WTC11 (cell line): ENCODE measurements at regions not wholly inside any gene's neighbourhood (a gene's known extent, or its start where the extent isn't known, plus 50 kb on each side); places are given as distances from the start of the nearest gene placed in this dataset.
"Not testable (repeated sequence)": the region's sequence is repeated elsewhere in the genome, so short reads cannot be mapped to it uniquely, and the experiment has no call there.

Source experiments
- ATAC-seq: fragments of 200-7000 bp; cut with Tn5 transposase; 2 replicates; pipeline ENCODE4 v1.10.0; 2021; ENCODE audit warnings: mild to moderate bottlenecking, moderate library complexity
- CTCF ChIA-PET: fragments of 300-600 bp; sonication (Branson Sonifier 250); formaldehyde crosslinking; loops from one replicate; lab custom pipeline; 2021; ENCODE audit warnings: antibody characterized with exemption; lab: Charles Lee
- POLR2A ChIA-PET: fragments of 350-600 bp; sonication (Branson Sonifier 250); formaldehyde crosslinking; loops from one replicate; lab custom pipeline; 2021; ENCODE audit warnings: antibody characterized with exemption; lab: Charles Lee
- DNase-seq: peaks from one replicate; pipeline ENCODE4 v3.0.0; 2021; ENCODE audit warnings: low spot score
- H3K27ac Mint-ChIP-seq: 2 replicates; pipeline ENCODE4 v1.8.0; 2021; ENCODE audit warnings: mixed read lengths
- H3K27me3 Mint-ChIP-seq: 2 replicates; pipeline ENCODE4 v1.8.0; 2021; ENCODE audit warnings: low read depth, mild to moderate bottlenecking, moderate library complexity, mixed read lengths
- H3K36me3 Mint-ChIP-seq: 2 replicates; pipeline ENCODE4 v1.8.0; 2021; ENCODE audit warnings: mixed read lengths
- H3K4me1 Mint-ChIP-seq: 2 replicates; pipeline ENCODE4 v1.8.0; 2022; ENCODE audit warnings: mixed read lengths
- H3K4me3 Mint-ChIP-seq: 2 replicates; pipeline ENCODE4 v1.8.0; 2021; ENCODE audit warnings: mild to moderate bottlenecking, moderate library complexity, mixed read lengths
- H3K9me3 Mint-ChIP-seq: 2 replicates; pipeline ENCODE4 v1.8.0; 2021; ENCODE audit warnings: mixed read lengths
- FOXJ3 ChIP-seq: sonication (generic); formaldehyde crosslinking; IDR thresholded peaks from 2 replicates; pipeline ENCODE4 v1.9.0; 2021; ENCODE audit warnings: missing genetic modification reagents, mild to moderate bottlenecking, borderline replicate concordance
- GABPB1 ChIP-seq: sonication (generic); formaldehyde crosslinking; IDR thresholded peaks from 2 replicates; pipeline ENCODE4 v1.8.1; 2023; ENCODE audit warnings: mild to moderate bottlenecking, missing genetic modification reagents
- IRF2 ChIP-seq: sonication (generic); formaldehyde crosslinking; IDR thresholded peaks from 2 replicates; pipeline ENCODE4 v1.8.0; 2022; ENCODE audit warnings: low read depth, missing genetic modification reagents, borderline replicate concordance
- JAZF1 ChIP-seq: fragments of 250-450 bp; sonication (Bioruptor Pico); IDR thresholded peaks from 2 replicates; pipeline ENCODE4 v1.9.0; 2021; ENCODE audit warnings: moderate library complexity, mild to moderate bottlenecking, inconsistent platforms
- KAT7 ChIP-seq: sonication (generic); formaldehyde crosslinking; IDR thresholded peaks from 2 replicates; pipeline ENCODE4 v1.8.1; 2023; ENCODE audit warnings: missing genetic modification reagents, mild to moderate bottlenecking, borderline replicate concordance
- NFATC4 ChIP-seq: fragments of 250-450 bp; sonication (Bioruptor Pico); IDR thresholded peaks from 2 replicates; pipeline ENCODE4 v1.9.0; 2021; ENCODE audit warnings: mild to moderate bottlenecking
- NFE2L1 ChIP-seq: sonication (generic); formaldehyde crosslinking; IDR thresholded peaks from 2 replicates; pipeline ENCODE4 v1.8.1; 2023; ENCODE audit warnings: missing genetic modification reagents
- NR1H2 ChIP-seq: sonication (generic); formaldehyde crosslinking; IDR thresholded peaks from 2 replicates; pipeline ENCODE4 v1.9.0; 2021; ENCODE audit warnings: mild to moderate bottlenecking, moderate library complexity, missing genetic modification reagents
- NR2C2 ChIP-seq: sonication (generic); formaldehyde crosslinking; IDR thresholded peaks from 2 replicates; pipeline ENCODE4 v1.8.0; 2022; ENCODE audit warnings: mild to moderate bottlenecking, missing genetic modification reagents
- NR3C1 ChIP-seq: sonication (generic); formaldehyde crosslinking; conservative IDR thresholded peaks from 2 replicates; pipeline ENCODE4 v1.8.1; 2023; ENCODE audit warnings: low read depth, mild to moderate bottlenecking, missing genetic modification reagents
- ZNF317 ChIP-seq: sonication (generic); formaldehyde crosslinking; IDR thresholded peaks from 2 replicates; pipeline ENCODE4 v1.8.1; 2023; ENCODE audit warnings: low read depth, mild to moderate bottlenecking, moderate library complexity, missing genetic modification reagents, borderline replicate concordance
- TF ChIP-seq, protein P1 (sequence below): sonication (generic); formaldehyde crosslinking; IDR thresholded peaks from 2 replicates; pipeline ENCODE4 v1.8.1; 2023; ENCODE audit warnings: mild to moderate bottlenecking, missing genetic modification reagents, moderate library complexity
- TF ChIP-seq, protein P2 (sequence below): sonication (generic); formaldehyde crosslinking; IDR thresholded peaks from 2 replicates; pipeline ENCODE4 v1.8.1; 2023; ENCODE audit warnings: mild to moderate bottlenecking, missing genetic modification reagents, moderate library complexity
- TF ChIP-seq, protein P3 (sequence below): fragments of 250-450 bp; sonication (Bioruptor Pico); IDR thresholded peaks from 2 replicates; pipeline ENCODE4 v1.9.0; 2021; ENCODE audit warnings: mild to moderate bottlenecking, borderline replicate concordance

DNA sequence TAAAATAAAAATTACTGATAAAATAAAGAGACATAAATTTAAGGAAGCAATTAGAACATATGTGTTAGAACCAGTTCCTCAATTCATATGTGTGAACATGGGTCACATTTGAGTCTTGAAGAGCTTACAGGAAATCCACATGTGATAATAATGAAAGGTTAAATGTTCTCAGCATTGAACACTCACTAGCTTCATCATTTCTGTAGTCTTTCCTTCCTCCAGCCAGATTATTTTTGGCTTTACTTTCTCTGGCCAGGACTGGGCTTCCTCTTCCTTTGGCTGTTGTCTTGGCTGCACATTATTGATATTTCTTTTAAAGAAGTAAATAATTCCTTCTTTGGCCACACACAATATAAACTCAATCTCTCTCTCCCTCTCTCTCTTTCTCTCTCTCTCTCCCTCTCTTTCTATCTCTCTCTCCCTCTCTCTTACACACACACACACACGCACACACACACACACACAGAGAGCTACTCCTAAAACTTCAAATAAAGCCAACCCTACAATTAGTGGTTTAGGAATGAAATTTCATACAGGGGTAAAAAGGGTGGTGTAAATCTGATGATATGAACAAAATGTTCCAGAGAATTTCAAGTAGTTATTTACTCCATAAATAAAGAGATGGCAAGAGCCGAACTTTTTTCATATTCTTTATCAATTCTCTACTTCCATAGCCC lies 171.2 kb downstream of the REEP3 start (continued):
- TF ChIP-seq, protein P1, sequence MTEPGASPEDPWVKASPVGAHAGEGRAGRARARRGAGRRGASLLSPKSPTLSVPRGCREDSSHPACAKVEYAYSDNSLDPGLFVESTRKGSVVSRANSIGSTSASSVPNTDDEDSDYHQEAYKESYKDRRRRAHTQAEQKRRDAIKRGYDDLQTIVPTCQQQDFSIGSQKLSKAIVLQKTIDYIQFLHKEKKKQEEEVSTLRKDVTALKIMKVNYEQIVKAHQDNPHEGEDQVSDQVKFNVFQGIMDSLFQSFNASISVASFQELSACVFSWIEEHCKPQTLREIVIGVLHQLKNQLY: no peak
- TF ChIP-seq IRF2 (CRISPR knock-in tag): no peak
- no peak for TF ChIP-seq JAZF1 (CRISPR knock-in tag)
- no peak for TF ChIP-seq NFATC4 (CRISPR knock-in tag)

DNA sequence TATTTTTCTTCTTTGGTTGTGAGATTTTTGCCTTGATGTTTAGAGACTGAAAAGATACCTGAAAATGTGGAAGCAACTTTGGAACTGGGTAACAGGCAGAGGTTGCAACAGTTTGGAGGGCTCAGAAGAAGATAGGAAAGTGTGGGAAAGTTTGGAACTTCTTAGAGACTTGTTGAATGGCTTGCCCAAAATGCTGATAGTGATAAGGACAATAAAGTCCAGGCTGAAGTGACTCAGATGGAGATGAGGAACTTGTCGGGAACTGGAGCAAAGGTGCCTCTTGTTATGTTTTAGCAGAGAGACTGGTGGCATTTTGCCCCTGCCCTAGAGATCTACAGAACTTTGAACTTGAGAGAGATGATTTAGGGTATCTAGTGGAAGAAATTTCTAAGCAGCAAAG lies 171.8 kb downstream of the REEP3 start:
- ATAC-seq, CTCF ChIA-PET, POLR2A ChIA-PET, DNase-seq, H3K27me3 Mint-ChIP-seq, H3K27ac Mint-ChIP-seq, H3K4me3 Mint-ChIP-seq, H3K4me1 Mint-ChIP-seq: not testable (repeated sequence)
- peaks cover 21% of the 10 kb centered on the region for H3K9me3 Mint-ChIP-seq
- H3K36me3 Mint-ChIP-seq: peaks cover 17% of the 10 kb centered on the region

DNA sequence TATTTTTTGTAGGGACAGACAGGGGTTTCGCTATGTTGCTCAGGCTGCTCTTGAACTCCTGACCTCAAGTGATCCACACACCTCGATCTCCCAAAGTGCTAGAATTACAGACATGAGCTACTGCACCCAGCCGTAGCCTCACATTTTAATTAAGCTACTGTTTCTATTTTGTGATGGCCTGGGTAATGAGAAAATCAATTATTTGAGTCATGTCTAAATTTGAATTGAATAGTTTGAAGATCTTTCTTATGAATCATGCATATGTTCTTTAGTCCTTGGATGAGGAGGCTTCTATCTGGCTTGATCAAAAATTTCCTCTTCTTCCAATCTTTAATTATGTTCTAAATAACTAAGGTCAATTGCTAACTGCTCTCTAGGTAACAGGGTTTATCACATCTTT lies 175.0 kb downstream of the REEP3 start:
- Mint-ChIP-seq H3K36me3 (peaks cover 17% of the 10 kb centered on the region), H3K4me1 (peaks cover 25% of the 10 kb centered on the region), H3K9me3 (peaks cover 20% of the 10 kb centered on the region), H3K4me3 (no peak overlapping the region), H3K27me3 (no peaks in the 10 kb centered on the region), H3K27ac (no peak overlapping the region)
- DNase-seq (no peak), ATAC-seq (no peak)
- ChIA-PET CTCF (interaction anchor here (1.1 kb wide), 1 partner anchor 24 kb away, joined by 3 read pairs; no protein-coding TSS in a partner anchor), POLR2A (no interaction called here)
- no peak for TF ChIP-seq ZNF317 (CRISPR knock-in tag)
- no peak for TF ChIP-seq KAT7
- no peak for TF ChIP-seq GABPB1 (CRISPR knock-in tag)
- TF ChIP-seq, protein P2, sequence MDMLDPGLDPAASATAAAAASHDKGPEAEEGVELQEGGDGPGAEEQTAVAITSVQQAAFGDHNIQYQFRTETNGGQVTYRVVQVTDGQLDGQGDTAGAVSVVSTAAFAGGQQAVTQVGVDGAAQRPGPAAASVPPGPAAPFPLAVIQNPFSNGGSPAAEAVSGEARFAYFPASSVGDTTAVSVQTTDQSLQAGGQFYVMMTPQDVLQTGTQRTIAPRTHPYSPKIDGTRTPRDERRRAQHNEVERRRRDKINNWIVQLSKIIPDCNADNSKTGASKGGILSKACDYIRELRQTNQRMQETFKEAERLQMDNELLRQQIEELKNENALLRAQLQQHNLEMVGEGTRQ (CRISPR knock-in tag): no peak
- no peak for TF ChIP-seq NFE2L1
- no peak for TF ChIP-seq NR1H2
- no peak for TF ChIP-seq IRF2 (CRISPR knock-in tag)
- TF ChIP-seq, protein P3, sequence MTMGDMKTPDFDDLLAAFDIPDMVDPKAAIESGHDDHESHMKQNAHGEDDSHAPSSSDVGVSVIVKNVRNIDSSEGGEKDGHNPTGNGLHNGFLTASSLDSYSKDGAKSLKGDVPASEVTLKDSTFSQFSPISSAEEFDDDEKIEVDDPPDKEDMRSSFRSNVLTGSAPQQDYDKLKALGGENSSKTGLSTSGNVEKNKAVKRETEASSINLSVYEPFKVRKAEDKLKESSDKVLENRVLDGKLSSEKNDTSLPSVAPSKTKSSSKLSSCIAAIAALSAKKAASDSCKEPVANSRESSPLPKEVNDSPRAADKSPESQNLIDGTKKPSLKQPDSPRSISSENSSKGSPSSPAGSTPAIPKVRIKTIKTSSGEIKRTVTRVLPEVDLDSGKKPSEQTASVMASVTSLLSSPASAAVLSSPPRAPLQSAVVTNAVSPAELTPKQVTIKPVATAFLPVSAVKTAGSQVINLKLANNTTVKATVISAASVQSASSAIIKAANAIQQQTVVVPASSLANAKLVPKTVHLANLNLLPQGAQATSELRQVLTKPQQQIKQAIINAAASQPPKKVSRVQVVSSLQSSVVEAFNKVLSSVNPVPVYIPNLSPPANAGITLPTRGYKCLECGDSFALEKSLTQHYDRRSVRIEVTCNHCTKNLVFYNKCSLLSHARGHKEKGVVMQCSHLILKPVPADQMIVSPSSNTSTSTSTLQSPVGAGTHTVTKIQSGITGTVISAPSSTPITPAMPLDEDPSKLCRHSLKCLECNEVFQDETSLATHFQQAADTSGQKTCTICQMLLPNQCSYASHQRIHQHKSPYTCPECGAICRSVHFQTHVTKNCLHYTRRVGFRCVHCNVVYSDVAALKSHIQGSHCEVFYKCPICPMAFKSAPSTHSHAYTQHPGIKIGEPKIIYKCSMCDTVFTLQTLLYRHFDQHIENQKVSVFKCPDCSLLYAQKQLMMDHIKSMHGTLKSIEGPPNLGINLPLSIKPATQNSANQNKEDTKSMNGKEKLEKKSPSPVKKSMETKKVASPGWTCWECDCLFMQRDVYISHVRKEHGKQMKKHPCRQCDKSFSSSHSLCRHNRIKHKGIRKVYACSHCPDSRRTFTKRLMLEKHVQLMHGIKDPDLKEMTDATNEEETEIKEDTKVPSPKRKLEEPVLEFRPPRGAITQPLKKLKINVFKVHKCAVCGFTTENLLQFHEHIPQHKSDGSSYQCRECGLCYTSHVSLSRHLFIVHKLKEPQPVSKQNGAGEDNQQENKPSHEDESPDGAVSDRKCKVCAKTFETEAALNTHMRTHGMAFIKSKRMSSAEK (CRISPR knock-in tag): no peak
- no peak for TF ChIP-seq FOXJ3 (CRISPR knock-in tag)
- TF ChIP-seq NR2C2: no peak
- TF ChIP-seq NR3C1 (CRISPR knock-in tag): no peak
